Endodermal cell (in vitro differentiated cells): ENCODE measurements at regions not wholly inside any gene's neighbourhood (a gene's known extent, or its start where the extent isn't known, plus 50 kb on each side); places are given as distances from the start of the nearest gene placed in this dataset.

Experiments
- DNase-seq: peaks from one replicate; pipeline ENCODE4 v3.0.0-alpha.2; 2017
- H3K27ac ChIP-seq: 2 replicates; pipeline ENCODE4 v1.5.1; 2013; ENCODE audit warnings: mild to moderate bottlenecking, low read depth, low read length, moderate library complexity
- H3K27me3 ChIP-seq: 2 replicates; pipeline ENCODE4 v1.6.1; 2013; ENCODE audit warnings: mild to moderate bottlenecking, low read length, moderate library complexity; ENCODE audit not compliant: insufficient read depth, control insufficient read depth, poor library complexity, severe bottlenecking
- H3K36me3 ChIP-seq: 2 replicates; pipeline ENCODE4 v1.7.0; 2013; ENCODE audit warnings: mild to moderate bottlenecking, low read length, moderate library complexity; ENCODE audit not compliant: control insufficient read depth, insufficient read depth
- H3K4me1 ChIP-seq: one replicate; pipeline ENCODE4 v1.7.0; 2013; ENCODE audit warnings: low read length; ENCODE audit not compliant: control insufficient read depth, insufficient read depth
- H3K4me3 ChIP-seq: 2 replicates; pipeline ENCODE4 v1.5.1; 2013; ENCODE audit warnings: mild to moderate bottlenecking, low read length, moderate library complexity
- H3K9ac ChIP-seq: 2 replicates; pipeline ENCODE4 v1.6.1; 2013; ENCODE audit warnings: mild to moderate bottlenecking, low read length, moderate library complexity; ENCODE audit not compliant: poor library complexity, severe bottlenecking; ENCODE audit errors: extremely low read depth
- H3K9me3 ChIP-seq: 2 replicates; pipeline ENCODE4 v1.6.1; 2013; ENCODE audit warnings: mild to moderate bottlenecking, low read length, moderate library complexity; ENCODE audit not compliant: control insufficient read depth
- H3K27ac Mint-ChIP-seq: 2 replicates; pipeline ENCODE4 v1.8.0; 2020; ENCODE audit warnings: mixed read lengths
- H3K27me3 Mint-ChIP-seq: 2 replicates; pipeline ENCODE4 v1.8.0; 2021; ENCODE audit warnings: mild to moderate bottlenecking, mixed read lengths; ENCODE audit not compliant: insufficient read depth
- H3K36me3 Mint-ChIP-seq: 2 replicates; pipeline ENCODE4 v1.8.0; 2020; ENCODE audit warnings: low read depth, mixed read lengths
- H3K4me1 Mint-ChIP-seq: 2 replicates; pipeline ENCODE4 v1.8.0; 2020; ENCODE audit warnings: mixed read lengths
- H3K4me3 Mint-ChIP-seq: 2 replicates; pipeline ENCODE4 v1.8.0; 2020; ENCODE audit warnings: mild to moderate bottlenecking, moderate library complexity, mixed read lengths
- H3K9me3 Mint-ChIP-seq: 2 replicates; pipeline ENCODE4 v1.8.0; 2020; ENCODE audit warnings: mild to moderate bottlenecking, mixed read lengths
- WGBS, 2 experiments: methylation state at CpG; one replicate each; pipeline versions ENCODE4 v1.1.5 to v1.1.7; 2013; ENCODE audit warnings: missing lambda C conversion rate in 2 of 2, mixed read lengths in 1 of 2; ENCODE audit not compliant: insufficient coverage in 1 of 2, insufficient read length in 1 of 2; 5-methylcytosine and 5-hydroxymethylcytosine counted together
- TF ChIP-seq, protein P1 (sequence below): fragments of 200-600 bp; sonication (generic); conservative IDR thresholded peaks from 2 replicates; pipeline ENCODE4 v1.5.0; 2021; ENCODE audit warnings: antibody characterized with exemption, mild to moderate bottlenecking

DNA sequence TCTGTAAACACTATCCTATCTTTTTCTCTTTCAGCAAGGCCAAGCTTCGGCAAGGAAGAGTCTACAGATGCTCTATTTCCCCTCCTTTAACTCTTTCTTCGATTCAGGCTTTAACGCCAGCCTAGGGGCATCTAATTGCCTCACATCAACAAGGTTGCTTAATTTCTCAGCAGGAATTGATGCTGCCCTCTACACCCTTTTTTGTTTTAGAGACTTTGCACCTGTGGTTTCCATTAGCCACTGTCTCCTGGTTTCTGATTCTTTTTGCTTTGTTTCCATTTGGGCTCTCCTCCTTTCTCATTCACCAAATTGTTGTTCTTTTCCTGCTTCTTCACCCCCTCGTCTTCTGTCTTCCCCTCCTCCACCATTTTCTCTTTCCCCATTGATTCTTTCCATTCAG, 202.4 kb upstream of the HMCN1 start:
- 84 to 85% methylated on average over 4 of the region's 4 CpGs for WGBS, 2 experiments
- no peak overlapping the region for H3K4me3 Mint-ChIP-seq
- H3K4me1 Mint-ChIP-seq: no peaks in the 10 kb centered on the region
- TF ChIP-seq, protein P1, sequence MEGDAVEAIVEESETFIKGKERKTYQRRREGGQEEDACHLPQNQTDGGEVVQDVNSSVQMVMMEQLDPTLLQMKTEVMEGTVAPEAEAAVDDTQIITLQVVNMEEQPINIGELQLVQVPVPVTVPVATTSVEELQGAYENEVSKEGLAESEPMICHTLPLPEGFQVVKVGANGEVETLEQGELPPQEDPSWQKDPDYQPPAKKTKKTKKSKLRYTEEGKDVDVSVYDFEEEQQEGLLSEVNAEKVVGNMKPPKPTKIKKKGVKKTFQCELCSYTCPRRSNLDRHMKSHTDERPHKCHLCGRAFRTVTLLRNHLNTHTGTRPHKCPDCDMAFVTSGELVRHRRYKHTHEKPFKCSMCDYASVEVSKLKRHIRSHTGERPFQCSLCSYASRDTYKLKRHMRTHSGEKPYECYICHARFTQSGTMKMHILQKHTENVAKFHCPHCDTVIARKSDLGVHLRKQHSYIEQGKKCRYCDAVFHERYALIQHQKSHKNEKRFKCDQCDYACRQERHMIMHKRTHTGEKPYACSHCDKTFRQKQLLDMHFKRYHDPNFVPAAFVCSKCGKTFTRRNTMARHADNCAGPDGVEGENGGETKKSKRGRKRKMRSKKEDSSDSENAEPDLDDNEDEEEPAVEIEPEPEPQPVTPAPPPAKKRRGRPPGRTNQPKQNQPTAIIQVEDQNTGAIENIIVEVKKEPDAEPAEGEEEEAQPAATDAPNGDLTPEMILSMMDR: no peak
- Histone ChIP-seq H3K36me3 (no peaks in the 10 kb centered on the region), H3K9ac (no peak overlapping the region), H3K27me3 (no peaks in the 10 kb centered on the region), H3K4me3 (no peak overlapping the region), H3K4me1 (no peaks in the 10 kb centered on the region), H3K27ac (no peak overlapping the region), H3K9me3 (peaks cover 2% of the 10 kb centered on the region)
- H3K36me3 Mint-ChIP-seq: no peaks in the 10 kb centered on the region
- no peak for DNase-seq
- H3K27ac Mint-ChIP-seq: no peak overlapping the region
- H3K27me3 Mint-ChIP-seq: no peaks in the 10 kb centered on the region
- H3K9me3 Mint-ChIP-seq: peaks cover under 1% of the 10 kb centered on the region

- no peak for DNase-seq
- no peak overlapping the region for H3K4me3 ChIP-seq
- H3K4me3 Mint-ChIP-seq: no peak overlapping the region
- no peaks in the 10 kb centered on the region for H3K27me3 Mint-ChIP-seq
- WGBS, 2 experiments: 96 to 100% methylated on average over 3 of the region's 3 CpGs
- no peaks in the 10 kb centered on the region for H3K4me1 ChIP-seq
- no peaks in the 10 kb centered on the region for H3K9me3 ChIP-seq
- no peak overlapping the region for H3K27ac ChIP-seq
- H3K9ac ChIP-seq: no peak overlapping the region
- H3K27me3 ChIP-seq: no peaks in the 10 kb centered on the region
- H3K36me3 ChIP-seq: no peaks in the 10 kb centered on the region
- no peak overlapping the region for H3K27ac Mint-ChIP-seq
- TF ChIP-seq, protein P1: no peak
- H3K9me3 Mint-ChIP-seq: peaks cover under 1% of the 10 kb centered on the region
- no peaks in the 10 kb centered on the region for H3K4me1 Mint-ChIP-seq
- H3K36me3 Mint-ChIP-seq: no peaks in the 10 kb centered on the region
Observed at GRCh38 chr1:185530215-185530614, 204.0 kb upstream of the HMCN1 start.

GRCh38 chr1:185529673-185530072, 204.5 kb upstream of the HMCN1 start:
- TF ChIP-seq, protein P1: no peak
- Histone ChIP-seq H3K4me3 (no peak overlapping the region), H3K27me3 (no peaks in the 10 kb centered on the region), H3K27ac (no peak overlapping the region), H3K36me3 (no peaks in the 10 kb centered on the region), H3K4me1 (no peaks in the 10 kb centered on the region), H3K9ac (no peak overlapping the region), H3K9me3 (peaks cover 2% of the 10 kb centered on the region)
- WGBS, 2 experiments: 98 to 100% methylated on average over 1 to 3 of the region's 3 CpGs
- H3K4me3 Mint-ChIP-seq: no peak overlapping the region
- no peak overlapping the region for H3K27ac Mint-ChIP-seq
- H3K36me3 Mint-ChIP-seq: peaks cover 1% of the 10 kb centered on the region
- no peaks in the 10 kb centered on the region for H3K27me3 Mint-ChIP-seq
- H3K4me1 Mint-ChIP-seq: no peaks in the 10 kb centered on the region
- H3K9me3 Mint-ChIP-seq: peaks cover 5% of the 10 kb centered on the region
- no peak for DNase-seq
